ENCODE measurements at regions not wholly inside any gene's neighbourhood (a gene's known extent, or its start where the extent isn't known, plus 50 kb on each side); places are given as distances from the start of the nearest gene placed in this dataset.

DNA sequence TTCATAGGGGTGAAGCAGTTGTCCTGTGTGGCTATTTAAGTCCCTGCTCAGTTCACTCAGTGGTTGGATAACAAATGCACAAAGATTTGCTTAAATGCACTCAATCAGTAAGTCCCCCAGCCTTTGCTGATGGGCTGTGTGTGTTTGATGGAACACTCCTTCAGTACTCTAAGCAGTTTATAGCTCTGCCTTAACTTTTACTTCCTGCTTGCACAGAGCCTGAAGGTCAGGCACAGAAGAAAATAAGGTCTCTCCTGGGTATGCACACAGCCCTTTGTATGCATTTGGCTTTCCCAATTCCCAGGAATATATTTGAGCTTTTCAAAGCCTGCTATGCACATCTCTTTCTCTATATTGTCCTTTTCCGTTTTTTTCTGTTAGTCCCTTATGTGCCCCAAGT is 208.7 kb upstream of the STK17B start:
- TF ChIP-seq, protein P1, sequence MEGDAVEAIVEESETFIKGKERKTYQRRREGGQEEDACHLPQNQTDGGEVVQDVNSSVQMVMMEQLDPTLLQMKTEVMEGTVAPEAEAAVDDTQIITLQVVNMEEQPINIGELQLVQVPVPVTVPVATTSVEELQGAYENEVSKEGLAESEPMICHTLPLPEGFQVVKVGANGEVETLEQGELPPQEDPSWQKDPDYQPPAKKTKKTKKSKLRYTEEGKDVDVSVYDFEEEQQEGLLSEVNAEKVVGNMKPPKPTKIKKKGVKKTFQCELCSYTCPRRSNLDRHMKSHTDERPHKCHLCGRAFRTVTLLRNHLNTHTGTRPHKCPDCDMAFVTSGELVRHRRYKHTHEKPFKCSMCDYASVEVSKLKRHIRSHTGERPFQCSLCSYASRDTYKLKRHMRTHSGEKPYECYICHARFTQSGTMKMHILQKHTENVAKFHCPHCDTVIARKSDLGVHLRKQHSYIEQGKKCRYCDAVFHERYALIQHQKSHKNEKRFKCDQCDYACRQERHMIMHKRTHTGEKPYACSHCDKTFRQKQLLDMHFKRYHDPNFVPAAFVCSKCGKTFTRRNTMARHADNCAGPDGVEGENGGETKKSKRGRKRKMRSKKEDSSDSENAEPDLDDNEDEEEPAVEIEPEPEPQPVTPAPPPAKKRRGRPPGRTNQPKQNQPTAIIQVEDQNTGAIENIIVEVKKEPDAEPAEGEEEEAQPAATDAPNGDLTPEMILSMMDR (IDR thresholded peaks at IDR 0.05) = no peak
- TF ChIP-seq POLR2A (IDR thresholded peaks at IDR 0.05) = no peak
- TF ChIP-seq POLR2AphosphoS5 (IDR thresholded peaks at IDR 0.05) = no peak
- no peak for TF ChIP-seq EP300 (IDR thresholded peaks at IDR 0.05)

Measured in stomach (tissue), 4 donors.